KMS-11 (cell line): ENCODE measurements at regions not wholly inside any gene's neighbourhood (a gene's known extent, or its start where the extent isn't known, plus 50 kb on each side); places are given as distances from the start of the nearest gene placed in this dataset.

ENCODE experiments used
- H2AFZ ChIP-seq: fragments of 200-600 bp; sonication (generic); 2 replicates; pipeline ENCODE4 v1.6.1; 2016; ENCODE audit warnings: antibody characterized with exemption, mixed run types, low read depth
- H3K27ac ChIP-seq: fragments of 200-600 bp; sonication (generic); 2 replicates; pipeline ENCODE4 v1.6.1; 2016; ENCODE audit warnings: mild to moderate bottlenecking, mixed run types
- H3K27me3 ChIP-seq: fragments of 200-600 bp; sonication (generic); 2 replicates; pipeline ENCODE4 v1.6.1; 2017; ENCODE audit warnings: mild to moderate bottlenecking, low read depth, mixed run types, moderate library complexity; ENCODE audit not compliant: insufficient read depth
- H3K36me3 ChIP-seq: fragments of 200-600 bp; sonication (generic); 2 replicates; pipeline ENCODE4 v1.6.1; 2017; ENCODE audit warnings: mild to moderate bottlenecking, mixed run types; ENCODE audit not compliant: insufficient read depth
- H3K4me1 ChIP-seq: fragments of 200-600 bp; sonication (generic); 2 replicates; pipeline ENCODE4 v1.6.1; 2016; ENCODE audit warnings: mild to moderate bottlenecking, low read depth, mixed run types; ENCODE audit not compliant: poor library complexity, severe bottlenecking
- H3K4me2 ChIP-seq: fragments of 200-600 bp; sonication (generic); 2 replicates; pipeline ENCODE4 v1.7.0; 2016; ENCODE audit warnings: mild to moderate bottlenecking, mixed run types
- H3K4me3 ChIP-seq: fragments of 200-600 bp; sonication (generic); IDR thresholded peaks from 2 replicates; pipeline ENCODE4 v1.6.1; 2017; ENCODE audit warnings: low read depth, low read length, mixed read lengths; ENCODE audit not compliant: insufficient read depth
- H3K79me2 ChIP-seq: fragments of 200-600 bp; sonication (generic); 2 replicates; pipeline ENCODE4 v1.6.1; 2016; ENCODE audit warnings: low read depth, mixed run types; ENCODE audit not compliant: insufficient read depth
- H3K9ac ChIP-seq: fragments of 200-600 bp; sonication (generic); 2 replicates; pipeline ENCODE4 v1.6.1; 2016; ENCODE audit warnings: mild to moderate bottlenecking, mixed run types
- H4K20me1 ChIP-seq: fragments of 200-600 bp; sonication (generic); 2 replicates; pipeline ENCODE4 v1.6.1; 2016; ENCODE audit warnings: mild to moderate bottlenecking, mixed run types; ENCODE audit not compliant: insufficient read depth
- TF ChIP-seq, protein P1 (sequence below): fragments of 200-600 bp; sonication (generic); conservative IDR thresholded peaks from 2 replicates; pipeline ENCODE4 v1.6.1; 2017; ENCODE audit warnings: low read depth, mild to moderate bottlenecking, antibody characterized with exemption, low read length, moderate library complexity, mixed read lengths

DNA sequence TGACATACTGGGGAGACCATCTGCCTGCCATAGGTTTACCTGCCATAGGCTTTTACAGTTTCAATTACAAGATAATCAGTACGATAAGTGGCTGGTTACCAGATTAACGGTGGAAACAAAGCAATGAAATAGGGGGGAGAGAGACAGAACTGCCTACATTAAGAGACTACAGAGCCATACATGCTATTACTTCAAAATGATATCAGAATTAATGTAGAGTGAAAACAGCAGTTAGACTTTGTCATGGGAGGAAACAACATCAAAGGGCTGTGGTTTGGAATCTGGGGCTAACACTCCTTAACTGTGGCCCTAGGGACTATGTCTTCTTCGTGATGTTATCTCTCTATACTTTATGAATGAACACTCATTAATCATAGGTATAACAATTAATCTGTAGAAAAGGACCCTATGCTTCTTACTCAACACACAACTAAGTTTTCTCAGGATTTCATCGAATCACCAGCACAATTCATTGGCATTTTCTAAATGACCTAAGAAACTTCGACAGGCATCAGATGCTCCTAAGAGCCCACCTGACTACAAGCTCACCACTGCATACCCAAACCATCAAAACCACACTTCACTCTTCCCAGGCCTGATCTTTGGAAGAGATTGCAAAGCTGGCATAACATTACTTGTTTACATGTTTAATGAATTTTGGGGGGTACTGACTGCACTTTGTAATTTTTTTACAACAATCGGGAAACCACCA, 475.6 kb upstream of the SOX5 start:
- H3K79me2 ChIP-seq, result no peaks in the 10 kb centered on the region
- H2AFZ ChIP-seq, result no peak overlapping the region
- no peak overlapping the region for H3K9ac ChIP-seq
- no peak overlapping the region for H3K4me2 ChIP-seq
- TF ChIP-seq, protein P1, sequence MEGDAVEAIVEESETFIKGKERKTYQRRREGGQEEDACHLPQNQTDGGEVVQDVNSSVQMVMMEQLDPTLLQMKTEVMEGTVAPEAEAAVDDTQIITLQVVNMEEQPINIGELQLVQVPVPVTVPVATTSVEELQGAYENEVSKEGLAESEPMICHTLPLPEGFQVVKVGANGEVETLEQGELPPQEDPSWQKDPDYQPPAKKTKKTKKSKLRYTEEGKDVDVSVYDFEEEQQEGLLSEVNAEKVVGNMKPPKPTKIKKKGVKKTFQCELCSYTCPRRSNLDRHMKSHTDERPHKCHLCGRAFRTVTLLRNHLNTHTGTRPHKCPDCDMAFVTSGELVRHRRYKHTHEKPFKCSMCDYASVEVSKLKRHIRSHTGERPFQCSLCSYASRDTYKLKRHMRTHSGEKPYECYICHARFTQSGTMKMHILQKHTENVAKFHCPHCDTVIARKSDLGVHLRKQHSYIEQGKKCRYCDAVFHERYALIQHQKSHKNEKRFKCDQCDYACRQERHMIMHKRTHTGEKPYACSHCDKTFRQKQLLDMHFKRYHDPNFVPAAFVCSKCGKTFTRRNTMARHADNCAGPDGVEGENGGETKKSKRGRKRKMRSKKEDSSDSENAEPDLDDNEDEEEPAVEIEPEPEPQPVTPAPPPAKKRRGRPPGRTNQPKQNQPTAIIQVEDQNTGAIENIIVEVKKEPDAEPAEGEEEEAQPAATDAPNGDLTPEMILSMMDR, result no peak
- H3K27me3 ChIP-seq, result no peaks in the 10 kb centered on the region
- H3K4me3 ChIP-seq, result no peak overlapping the region
- no peaks in the 10 kb centered on the region for H3K4me1 ChIP-seq
- no peak overlapping the region for H3K27ac ChIP-seq
- no peaks in the 10 kb centered on the region for H4K20me1 ChIP-seq
- no peaks in the 10 kb centered on the region for H3K36me3 ChIP-seq

DNA sequence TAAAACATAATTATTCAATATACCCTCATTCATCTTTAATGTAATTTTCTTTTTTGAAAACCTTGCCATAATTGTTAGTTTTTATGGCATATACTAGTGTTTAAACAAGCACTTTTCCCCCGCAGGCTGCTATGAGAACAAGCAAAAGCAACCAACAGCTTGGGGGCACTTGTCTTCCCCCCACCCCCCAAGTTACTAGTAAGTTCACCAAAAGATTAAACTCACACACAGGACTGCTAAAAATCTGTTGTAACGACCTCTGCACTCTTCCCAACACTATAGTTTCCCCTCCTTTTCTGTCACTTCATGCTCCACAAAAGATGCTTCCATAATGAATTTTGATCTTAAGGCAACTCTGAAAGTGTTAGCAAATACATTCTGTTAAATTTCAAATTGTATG, 474.9 kb upstream of the SOX5 start:
- Histone ChIP-seq H4K20me1 (no peaks in the 10 kb centered on the region), H3K4me1 (no peaks in the 10 kb centered on the region), H3K4me2 (no peak overlapping the region), H3K4me3 (no peak overlapping the region), H3K9ac (no peak overlapping the region), H3K79me2 (no peaks in the 10 kb centered on the region), H3K27me3 (no peaks in the 10 kb centered on the region), H2AFZ (no peak overlapping the region), H3K27ac (no peak overlapping the region), H3K36me3 (no peaks in the 10 kb centered on the region)
- TF ChIP-seq, protein P1, result no peak

GRCh38 chr12:24423611-24424010, 474.1 kb upstream of the SOX5 start:
- TF ChIP-seq, protein P1, result no peak
- Histone ChIP-seq H3K4me1 (no peaks in the 10 kb centered on the region), H3K79me2 (no peaks in the 10 kb centered on the region), H2AFZ (no peak overlapping the region), H3K9ac (no peak overlapping the region), H3K36me3 (no peaks in the 10 kb centered on the region), H4K20me1 (no peaks in the 10 kb centered on the region), H3K4me2 (no peak overlapping the region), H3K4me3 (no peak overlapping the region), H3K27me3 (no peaks in the 10 kb centered on the region), H3K27ac (no peak overlapping the region)

- Histone ChIP-seq H3K36me3 (no peaks in the 10 kb centered on the region), H3K4me1 (no peaks in the 10 kb centered on the region), H3K9ac (no peak overlapping the region), H2AFZ (no peak overlapping the region), H3K79me2 (no peaks in the 10 kb centered on the region), H3K27ac (no peak overlapping the region), H3K4me3 (no peak overlapping the region), H4K20me1 (no peaks in the 10 kb centered on the region), H3K4me2 (no peak overlapping the region), H3K27me3 (no peaks in the 10 kb centered on the region)
- TF ChIP-seq, protein P1, result no peak
Measured at GRCh38 chr12:24421759-24422158, 472.3 kb upstream of the SOX5 start.
